GM21515 (cell line): ENCODE measurements at regions not wholly inside any gene's neighbourhood (a gene's known extent, or its start where the extent isn't known, plus 50 kb on each side); places are given as distances from the start of the nearest gene placed in this dataset.
"Not testable (repeated sequence)": the region's sequence is repeated elsewhere in the genome, so short reads cannot be mapped to it uniquely, and the experiment has no call there.

Experiments
- ATAC-seq: cut with Tn5 transposase; IDR thresholded peaks from one replicate; pipeline ENCODE4 v1.9.1; 2021; ENCODE audit not compliant: unreplicated experiment

DNA sequence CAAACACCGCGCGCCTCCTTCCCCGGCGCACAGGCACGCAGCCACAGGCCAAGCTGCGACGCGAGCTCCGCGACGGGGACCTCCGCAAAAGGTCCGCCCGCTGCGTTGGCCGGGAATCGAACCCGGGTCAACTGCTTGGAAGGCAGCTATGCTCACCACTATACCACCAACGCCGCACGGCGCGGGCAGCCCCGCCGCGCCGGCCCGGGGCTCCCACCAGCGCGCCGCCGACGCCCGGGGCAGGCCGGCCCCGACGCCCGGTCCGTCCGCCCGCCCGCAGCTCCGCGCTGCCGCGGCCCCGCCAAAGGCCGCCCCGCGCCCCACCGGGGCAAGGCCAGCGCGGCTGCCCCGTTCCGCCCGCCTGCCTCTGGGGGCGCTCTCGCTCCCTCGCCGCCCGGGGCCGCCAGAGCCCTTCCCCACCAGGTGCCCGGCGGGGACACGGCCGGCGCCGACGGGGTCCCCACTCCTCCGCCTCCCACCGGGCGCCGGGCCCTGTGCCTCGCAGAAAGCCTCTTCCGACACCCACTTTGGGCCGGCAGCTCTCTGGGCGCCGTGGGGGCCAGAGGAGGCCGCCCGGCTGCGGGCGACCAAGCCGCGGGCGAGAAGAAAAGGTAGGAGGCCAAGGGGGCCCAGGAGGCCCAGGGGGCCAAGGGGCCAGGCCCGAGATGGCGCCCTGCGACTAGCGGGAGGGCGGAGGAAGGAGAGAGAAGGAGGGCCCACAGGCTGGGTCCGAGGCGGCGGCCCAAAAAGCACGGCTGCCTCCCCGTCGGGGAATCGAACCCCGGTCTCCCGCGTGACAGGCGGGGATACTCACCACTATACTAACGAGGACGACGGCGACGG is 50.2 kb upstream of the FCGR2A start:
- not testable (repeated sequence) for ATAC-seq

DNA sequence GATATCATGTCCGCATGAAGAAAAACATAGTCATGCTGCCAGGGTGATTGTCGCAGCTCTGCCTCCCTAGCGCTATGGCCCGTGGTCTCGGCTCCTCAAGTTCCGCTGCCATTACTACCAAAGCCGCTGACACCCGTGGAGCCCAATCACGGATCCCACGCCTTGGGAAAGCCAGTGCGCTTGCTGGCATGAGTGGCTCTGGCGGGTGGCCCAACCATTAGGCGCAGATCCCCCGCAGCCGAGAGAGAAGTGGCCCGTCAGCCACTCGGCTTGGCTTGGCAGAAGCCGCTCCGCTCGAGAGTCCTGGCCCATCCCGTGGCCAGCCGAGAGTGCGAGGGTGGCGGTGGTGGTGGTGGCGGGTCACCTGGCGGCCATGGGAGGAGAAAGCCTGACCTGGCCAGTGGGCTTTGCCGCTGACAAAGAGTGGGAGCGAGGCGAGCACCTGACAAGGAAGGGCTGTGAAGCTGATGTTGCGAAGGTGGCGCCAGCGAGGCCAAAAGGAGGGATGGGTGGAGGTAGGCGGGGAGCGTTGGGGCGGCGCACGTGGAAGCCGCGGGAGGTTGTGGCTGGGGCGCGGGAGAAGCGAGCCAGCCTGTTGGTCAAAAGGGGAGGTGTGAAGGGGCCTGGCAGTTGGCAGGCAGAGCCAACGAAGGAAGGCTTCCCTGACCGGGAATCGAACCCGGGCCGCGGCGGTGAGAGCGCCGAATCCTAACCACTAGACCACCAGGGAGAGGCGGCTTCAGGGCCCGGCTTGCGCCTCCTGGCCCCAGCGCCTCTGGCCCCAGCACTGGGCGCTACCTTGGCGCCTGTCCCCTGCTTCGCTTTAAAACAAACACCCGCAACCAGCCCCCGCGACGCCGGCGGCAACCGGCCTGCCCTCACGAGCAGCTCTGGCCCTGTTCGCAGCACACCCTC is 51.0 kb upstream of the FCGR2A start:
- peak; percentile 52 for ATAC-seq

- not testable (repeated sequence) for ATAC-seq
Measured at GRCh38 chr1:161451698-161452348, 53.4 kb upstream of the FCGR2A start.

DNA sequence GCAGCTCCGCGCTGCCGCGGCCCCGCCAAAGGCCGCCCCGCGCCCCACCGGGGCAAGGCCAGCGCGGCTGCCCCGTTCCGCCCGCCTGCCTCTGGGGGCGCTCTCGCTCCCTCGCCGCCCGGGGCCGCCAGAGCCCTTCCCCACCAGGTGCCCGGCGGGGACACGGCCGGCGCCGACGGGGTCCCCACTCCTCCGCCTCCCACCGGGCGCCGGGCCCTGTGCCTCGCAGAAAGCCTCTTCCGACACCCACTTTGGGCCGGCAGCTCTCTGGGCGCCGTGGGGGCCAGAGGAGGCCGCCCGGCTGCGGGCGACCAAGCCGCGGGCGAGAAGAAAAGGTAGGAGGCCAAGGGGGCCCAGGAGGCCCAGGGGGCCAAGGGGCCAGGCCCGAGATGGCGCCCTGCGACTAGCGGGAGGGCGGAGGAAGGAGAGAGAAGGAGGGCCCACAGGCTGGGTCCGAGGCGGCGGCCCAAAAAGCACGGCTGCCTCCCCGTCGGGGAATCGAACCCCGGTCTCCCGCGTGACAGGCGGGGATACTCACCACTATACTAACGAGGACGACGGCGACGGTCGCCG is 57.4 kb upstream of the FCGR2A start:
- ATAC-seq, result peak; percentile 21

GRCh38 chr1:161447040-161447759 is 58.1 kb upstream of the FCGR2A start:
- peak; percentile 40 for ATAC-seq

GRCh38 chr1:161444725-161445124 is 60.5 kb upstream of the FCGR2A start:
- not testable (repeated sequence) for ATAC-seq

- ATAC-seq, result not testable (repeated sequence)
Measured at GRCh38 chr1:161444255-161444654, 61.0 kb upstream of the FCGR2A start.

- no peak for ATAC-seq
Measured at GRCh38 chr1:161440312-161440894, 64.9 kb upstream of the FCGR2A start.

- no peak for ATAC-seq
Measured at GRCh38 chr1:161439280-161440232, 65.7 kb upstream of the FCGR2A start.

- not testable (repeated sequence) for ATAC-seq
Measured at GRCh38 chr1:161433191-161433590, 65.5 kb upstream of the CFAP126 start.

GRCh38 chr1:161432091-161432490 is 64.4 kb upstream of the CFAP126 start:
- no peak for ATAC-seq

- ATAC-seq, result no peak
Measured at GRCh38 chr1:161427733-161428516, 60.2 kb upstream of the CFAP126 start.

- not testable (repeated sequence) for ATAC-seq
Measured at GRCh38 chr1:161422914-161423313, 55.2 kb upstream of the CFAP126 start.

- ATAC-seq, result no peak
Measured at GRCh38 chr1:161421456-161421855, 53.8 kb upstream of the CFAP126 start.

GRCh38 chr1:161420763-161421455 is 53.2 kb upstream of the CFAP126 start:
- ATAC-seq, result no peak

- not testable (repeated sequence) for ATAC-seq
Measured at GRCh38 chr1:161417536-161417935, 49.9 kb upstream of the CFAP126 start.
